Stimulated activated CD8-positive, alpha-beta memory T cell treated with anti-CD3 and anti-CD28 coated beads, Interleukin-15, amount 100 ng/mL, for 24 hours (primary cell): ENCODE measurements at regions not wholly inside any gene's neighbourhood (a gene's known extent, or its start where the extent isn't known, plus 50 kb on each side); places are given as distances from the start of the nearest gene placed in this dataset.
"Not testable (repeated sequence)": the region's sequence is repeated elsewhere in the genome, so short reads cannot be mapped to it uniquely, and the experiment has no call there.

Source experiments
- DNase-seq: peaks from one replicate; pipeline ENCODE4 v3.0.0-alpha.2; 2020; ENCODE audit warnings: low read depth

DNA sequence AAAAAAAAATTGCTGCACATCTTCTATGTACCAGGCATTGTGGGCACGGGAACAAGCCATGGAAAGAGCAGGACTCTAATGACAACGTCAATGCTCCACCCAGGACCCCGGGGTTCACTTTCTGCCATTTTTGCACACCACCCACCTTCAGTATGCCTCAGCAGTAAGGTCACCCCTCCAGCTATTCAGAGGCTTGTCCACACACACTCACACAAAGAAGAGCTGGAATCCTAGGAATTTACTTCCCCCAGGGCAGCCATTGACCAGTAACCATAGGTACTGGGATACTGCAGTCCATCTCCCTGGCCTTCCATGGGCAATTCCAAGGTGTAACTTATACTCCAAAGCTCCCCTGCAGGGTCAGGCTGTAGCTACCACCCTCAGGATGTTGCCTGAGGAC lies 170.8 kb downstream of the SUCLG1 start:
- no peak for DNase-seq

DNA sequence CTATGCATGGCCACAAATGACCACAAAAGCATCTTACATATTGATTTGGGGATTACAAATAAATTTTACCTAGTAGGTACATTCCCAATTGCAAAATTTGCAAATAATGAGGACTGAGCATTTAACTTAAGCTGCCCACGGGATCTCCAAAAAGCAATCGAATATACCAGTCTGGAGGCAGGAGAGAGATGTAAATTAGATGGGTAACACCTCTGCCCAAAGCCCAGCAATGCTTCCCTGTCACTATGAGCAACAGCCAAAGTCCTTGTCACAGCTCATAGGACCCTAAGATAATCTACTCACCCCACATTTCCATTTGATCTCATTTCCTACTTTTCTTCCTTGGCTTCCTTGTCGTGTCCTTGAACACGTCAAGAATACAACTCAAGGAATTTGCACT lies 172.2 kb downstream of the SUCLG1 start:
- no peak for DNase-seq

DNA sequence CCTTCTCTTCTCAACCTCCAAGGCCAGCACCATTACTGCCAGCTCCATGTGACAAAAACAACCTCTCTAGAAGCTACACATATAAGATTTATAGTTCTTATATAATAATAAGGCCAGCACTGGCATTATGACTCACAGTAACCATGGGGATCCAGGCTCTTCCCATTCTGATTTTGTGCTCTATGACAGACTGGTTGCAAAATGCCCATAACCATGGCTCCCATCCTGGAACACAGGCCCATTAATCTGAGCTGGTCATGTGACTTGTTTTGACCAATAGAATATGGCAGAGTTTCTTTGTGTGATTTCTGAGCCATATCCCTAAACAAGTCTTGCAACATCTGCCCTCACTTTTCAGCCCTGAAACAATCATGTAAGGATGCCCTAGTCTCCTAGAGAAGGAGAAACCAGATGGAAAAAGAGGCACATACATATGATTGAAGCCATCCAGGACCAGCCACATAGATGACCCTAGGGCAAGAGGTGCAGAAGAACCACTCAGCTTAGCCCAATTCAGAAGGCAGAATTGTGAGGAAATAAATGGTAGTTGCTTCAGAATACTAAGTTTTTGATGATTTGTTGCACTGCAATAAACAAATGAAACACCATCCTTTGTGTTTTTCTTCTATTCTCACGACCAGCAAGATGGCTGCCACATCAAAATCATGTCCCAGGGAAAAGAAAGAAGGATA lies 173.9 kb downstream of the SUCLG1 start:
- DNase-seq = no peak

DNA sequence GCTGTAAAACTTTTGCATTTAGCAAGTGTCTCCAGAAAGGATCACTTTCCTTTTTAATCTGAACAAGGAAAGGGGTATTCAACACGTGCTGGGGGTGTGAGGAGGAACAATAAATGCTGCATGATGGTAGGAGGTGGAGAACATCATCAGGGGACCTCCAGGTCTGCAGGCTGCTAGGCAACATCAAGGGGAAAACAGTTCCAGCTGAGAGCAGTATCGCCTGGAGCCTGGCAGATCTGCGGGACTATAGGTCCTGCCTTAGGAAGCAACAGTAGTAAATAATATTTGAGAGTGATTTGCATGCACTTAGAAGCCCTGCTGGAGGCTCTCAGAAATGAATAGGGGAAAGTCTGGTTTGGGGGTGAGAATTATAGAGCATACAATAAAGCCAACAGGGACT lies 175.6 kb downstream of the SUCLG1 start:
- DNase-seq = no peak

DNA sequence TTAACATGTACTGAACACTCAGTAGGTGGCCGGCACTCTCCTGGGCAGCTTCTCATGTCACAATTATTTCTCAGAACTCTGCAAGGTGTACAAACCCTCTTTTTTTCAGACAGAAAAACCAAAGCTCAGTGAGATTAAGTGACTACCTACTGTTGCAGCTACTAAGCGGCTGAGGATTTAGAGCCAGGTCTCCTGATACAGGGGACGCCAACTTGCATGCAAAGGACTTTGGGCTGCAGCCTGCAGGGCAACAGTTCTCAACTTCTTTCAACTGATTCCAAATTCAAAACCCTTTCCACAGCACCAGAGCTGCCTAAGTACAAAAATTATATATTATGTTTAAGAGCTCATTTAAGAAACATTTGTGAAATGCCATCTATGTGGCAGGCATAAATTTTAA lies 177.6 kb downstream of the SUCLG1 start:
- DNase-seq = no peak

DNA sequence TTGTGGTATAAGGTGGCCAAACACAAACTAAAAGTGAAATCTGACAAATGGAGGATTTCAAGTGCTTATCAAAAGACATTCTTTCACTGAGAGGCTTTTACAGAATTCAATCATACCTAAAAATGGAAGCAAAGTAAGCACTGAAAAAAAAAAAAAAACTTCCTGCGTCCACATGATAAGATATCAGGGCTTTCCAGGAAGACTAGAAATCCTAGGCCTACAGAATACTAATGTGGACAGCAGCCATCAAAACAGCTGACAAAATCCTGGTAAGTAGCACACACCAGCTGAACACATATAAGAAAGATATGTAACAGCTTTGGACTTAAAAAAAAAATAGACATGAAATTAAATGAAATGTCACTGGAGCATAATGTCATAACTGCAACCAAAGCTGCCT lies 178.2 kb downstream of the SUCLG1 start:
- no peak for DNase-seq

DNA sequence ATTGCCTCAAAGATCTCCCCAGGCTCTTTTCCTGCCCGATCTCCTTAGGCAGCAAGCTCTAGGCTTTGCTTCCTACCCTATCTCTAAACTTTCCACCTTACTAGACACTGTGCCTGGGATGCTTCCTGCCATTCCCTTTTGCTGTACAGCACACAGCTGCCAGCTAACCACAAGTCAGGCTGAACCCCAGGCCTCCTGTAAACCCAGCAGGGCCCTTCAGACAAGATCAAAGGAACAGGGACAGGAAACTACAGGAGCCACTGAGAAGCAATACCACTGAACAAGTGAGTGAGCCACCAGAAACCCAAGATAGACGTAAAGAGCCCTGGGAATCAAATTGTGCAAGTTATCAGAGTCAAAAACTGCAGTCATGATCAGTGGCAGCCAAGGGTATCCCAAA lies 180.7 kb downstream of the SUCLG1 start:
- DNase-seq = no peak

DNA sequence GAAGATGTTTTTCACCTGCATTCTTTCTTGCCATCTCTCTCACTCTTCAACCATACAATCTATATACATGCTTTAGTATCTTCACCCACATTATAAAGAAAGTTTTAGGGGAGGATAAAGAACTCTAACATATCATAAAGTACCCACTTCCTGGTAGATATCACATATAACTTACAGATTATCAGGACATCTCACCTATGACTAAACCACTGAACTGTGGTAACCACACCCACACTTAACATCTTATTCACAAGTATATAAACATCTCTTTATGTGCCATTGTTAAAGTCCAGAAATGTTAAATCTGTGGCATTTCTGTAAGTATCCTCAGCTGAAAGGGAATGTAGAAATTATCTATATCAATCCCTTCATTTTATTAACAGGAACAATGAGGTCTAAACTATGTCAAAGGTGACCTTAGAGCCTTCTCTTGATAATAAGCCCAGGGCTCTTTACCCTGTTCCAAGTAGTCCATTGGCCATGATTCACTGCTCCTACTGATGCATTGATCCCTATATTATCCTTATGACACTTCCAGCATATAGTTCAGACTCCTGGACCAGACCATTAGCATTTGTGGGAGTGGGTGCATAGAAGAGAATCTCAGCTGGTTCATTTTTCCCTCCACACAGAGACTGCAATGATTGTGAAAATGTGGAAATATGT lies 182.4 kb downstream of the SUCLG1 start:
- DNase-seq = no peak

DNA sequence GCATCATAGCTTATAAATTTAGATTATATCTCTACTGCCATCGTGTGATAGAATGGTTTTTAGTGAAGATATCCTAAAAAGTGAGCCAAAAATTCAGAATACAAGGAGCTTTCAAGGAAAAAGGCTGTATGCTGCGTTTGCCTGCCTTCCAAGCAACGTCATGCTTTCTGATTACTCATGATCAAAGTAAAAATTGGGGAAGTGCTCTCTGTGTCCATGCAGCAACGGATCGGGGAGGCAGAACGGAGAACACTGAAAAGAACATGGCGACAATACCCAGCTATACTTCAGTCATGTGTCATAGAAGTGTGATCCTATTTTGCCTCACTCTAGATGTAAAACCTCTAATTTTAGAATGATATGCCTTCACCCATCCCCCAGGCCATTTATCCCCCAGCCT lies 185.7 kb downstream of the SUCLG1 start:
- DNase-seq = no peak

DNA sequence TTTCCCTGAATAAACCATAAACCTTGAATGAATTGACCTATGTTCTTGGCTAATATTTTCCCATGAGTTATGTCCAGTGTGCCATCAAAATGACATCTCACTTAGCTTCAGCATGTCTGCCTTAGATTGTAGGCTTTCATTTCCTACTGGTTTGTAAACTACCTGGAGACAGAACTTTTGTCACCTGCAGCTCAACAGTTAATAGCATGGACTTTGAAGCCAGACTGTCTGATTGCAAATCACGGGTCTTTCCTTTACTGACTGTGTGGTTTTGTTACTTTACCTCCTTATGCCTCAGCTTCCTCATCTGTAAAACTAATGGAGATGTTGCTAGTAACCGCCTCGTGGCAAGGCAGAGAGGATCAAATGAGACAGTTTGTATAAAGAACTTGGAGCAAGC lies 187.1 kb downstream of the SUCLG1 start:
- no peak for DNase-seq

DNA sequence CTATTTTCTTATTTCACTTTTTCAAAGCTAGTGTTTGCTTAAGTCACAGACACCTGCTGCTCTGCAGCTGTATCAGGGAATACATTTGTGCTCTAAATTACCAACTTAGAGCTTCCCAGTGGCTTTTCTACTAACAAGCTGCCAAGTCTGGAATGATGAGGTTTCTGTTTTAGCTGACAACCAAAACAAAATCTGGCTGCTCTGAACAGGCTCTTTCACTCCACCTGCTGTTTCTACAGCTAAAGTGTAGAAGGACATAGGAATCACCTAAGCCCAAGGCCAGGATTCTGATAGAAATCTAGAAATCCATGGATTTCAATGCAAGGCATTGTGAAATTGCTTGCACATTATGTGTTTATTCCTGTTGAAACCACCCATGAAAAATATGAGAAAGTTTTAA lies 201.2 kb downstream of the SUCLG1 start:
- no peak for DNase-seq

DNA sequence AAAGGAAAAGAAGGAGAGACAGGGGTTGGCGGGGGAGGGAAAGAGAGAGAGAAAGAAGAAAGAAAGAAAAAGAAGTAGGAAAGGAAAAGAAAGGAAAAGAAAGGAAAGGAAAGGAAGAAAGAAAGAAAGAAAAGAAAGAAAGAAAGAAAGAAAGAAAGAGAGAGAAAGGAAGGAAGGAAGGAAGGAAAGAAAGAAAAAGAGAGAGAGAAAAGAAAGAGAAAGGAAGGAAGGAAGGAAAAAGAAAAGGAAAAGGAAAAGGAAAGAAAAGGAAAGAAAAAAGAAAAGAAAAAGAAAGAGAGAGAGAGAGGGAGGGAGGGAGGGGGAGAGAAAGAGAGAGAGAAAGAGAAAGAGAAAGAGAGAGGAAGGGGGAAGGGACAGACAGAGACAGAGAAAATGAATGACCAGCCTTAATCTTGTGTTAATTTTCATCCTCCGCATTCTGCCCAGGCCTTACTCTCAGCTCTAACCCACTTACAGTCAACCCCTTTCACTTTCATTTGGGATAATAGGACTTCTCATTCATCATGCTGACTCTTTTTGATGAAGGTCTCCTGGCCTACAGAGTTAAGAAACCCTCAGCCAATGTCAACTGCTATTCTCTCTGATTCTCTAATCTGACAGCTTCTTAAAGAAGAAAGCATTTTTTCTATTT lies 207.3 kb downstream of the SUCLG1 start:
- no peak for DNase-seq

DNA sequence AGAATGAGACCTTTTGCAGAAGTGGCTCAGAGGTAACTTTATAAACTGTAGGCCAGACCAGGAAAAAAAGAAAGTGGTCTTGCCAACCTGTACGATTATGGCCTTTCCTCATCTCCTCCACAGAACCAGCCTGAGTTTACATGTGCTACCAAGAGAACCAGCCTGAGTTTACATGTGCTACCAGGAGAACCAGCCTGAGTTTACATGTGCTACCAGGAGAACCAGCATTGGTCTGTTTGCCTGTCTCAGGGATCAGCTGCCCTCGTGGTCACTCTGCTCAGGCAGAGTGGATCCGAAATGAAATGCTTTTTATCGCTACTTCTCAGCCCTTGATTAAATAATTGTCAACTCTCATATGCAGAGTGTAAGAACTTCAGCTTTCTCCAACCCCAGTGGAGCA lies 209.9 kb downstream of the SUCLG1 start:
- no peak for DNase-seq

DNA sequence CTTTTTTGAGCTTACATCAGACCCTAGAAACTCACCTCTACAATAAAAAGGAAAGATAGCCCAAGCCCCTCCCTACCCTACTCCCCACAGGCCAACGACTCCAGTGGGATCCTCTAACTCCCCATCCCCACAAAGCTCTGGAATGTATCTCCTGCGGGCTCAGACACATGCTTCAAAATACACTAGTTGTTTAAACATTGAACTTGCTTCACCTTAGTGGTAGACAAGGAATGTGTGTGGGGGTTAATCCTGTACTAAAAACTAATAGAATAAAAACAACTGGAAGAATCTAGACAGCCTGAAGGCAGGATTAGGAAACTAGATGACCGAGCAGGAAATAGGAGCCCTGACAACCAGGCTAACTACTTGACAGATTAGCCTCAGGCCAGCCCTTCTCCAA lies 211.5 kb downstream of the SUCLG1 start:
- no peak for DNase-seq

DNA sequence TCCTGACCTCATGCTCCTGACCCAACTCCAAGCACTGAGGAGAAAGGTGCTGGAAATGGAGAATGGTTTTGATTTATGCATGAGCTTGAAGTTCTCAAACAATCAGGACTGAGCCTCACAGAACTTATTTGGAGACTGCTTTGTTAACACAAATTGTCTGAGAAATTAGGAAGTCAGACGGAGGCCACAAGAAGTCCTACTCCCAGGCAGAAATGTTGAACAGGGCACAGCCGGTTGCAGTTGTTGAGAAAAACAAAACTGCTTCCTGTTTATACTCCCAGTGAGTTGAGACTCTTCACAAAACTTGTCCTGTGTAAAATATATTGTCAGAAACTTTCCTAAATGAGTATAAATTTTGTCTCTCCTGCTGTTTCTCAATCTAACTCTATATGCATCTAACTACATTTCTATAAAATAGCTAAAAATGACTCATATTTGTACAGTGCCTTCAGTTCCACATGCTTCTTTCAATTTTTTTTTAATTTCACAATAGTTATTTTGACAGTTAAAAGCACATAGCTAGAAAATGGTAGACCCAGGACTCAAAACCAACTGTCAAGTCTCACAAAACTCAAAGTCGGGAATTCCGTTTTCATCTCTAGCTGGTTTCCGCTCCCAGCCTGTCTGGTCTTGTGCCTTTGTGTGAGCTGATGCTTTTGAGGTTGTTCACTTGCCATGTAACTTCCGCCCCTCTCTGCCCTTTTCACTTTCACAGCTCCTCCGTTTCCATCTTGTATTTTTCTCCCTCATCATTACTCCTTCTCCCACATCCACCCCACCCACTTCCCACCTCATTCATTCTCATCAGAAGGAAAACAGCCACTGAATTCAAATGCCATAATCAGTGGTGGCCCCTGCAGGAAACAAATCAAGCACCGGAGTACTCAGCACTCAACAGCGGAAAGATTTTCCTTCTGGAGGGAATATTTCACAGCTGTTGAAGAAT lies 215.0 kb downstream of the SUCLG1 start:
- no peak for DNase-seq

DNA sequence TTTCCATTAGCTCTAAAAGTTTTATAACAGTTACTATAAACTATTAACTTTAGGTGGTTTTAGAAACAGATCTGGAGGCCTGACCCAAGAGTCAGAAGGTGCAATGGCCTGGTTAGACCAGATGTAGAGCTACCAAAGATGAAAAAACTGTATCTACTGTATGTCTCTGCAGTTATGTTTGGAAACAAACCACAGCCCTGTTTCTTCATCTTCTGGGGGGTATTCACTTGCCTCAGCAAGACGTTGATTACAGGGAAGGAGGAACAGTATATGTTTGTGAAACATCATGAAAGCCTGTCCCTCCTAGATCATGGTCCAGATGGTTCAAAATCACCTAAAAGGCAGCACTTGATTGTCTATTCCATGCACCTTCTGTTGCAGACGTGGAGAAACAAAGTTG lies 220.2 kb downstream of the SUCLG1 start:
- DNase-seq = no peak

DNA sequence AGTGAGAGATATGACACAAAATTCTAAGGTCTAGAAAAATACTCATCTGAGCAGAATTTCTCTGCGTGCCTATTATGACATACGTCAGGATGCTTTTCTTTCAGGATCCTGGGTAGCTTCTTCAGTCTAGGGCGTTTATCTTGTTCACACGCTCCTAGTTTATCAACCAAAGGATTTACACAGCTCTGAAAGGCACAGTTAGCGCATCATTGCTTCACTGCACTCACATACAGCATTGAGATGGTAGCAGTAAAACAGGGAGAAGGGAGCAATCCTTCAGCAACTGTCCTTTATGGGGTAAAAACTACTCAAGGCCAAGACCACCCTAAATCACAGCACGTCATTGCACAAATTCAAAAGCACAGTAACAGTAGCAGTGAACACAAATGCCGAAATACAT lies 222.8 kb downstream of the SUCLG1 start:
- no peak for DNase-seq

DNA sequence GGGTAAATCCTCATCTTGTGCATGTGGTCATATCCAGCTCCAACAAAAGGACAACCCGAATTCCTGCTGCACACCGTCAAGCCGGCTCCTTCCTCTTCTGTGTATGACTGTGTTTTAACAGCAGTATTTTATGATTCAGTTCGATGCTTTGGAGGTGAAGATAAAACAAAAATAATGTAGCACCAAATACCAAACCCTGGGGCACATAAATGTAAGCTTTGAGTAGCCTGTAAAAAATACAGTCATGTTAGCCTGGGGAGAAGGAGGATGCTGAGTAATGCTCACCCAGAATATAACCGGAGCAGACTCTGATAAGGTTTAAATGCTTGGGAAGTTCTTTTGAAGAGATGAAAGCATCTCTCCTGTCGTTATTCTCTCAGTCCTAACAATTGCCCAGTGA lies 225.0 kb downstream of the SUCLG1 start:
- no peak for DNase-seq

DNA sequence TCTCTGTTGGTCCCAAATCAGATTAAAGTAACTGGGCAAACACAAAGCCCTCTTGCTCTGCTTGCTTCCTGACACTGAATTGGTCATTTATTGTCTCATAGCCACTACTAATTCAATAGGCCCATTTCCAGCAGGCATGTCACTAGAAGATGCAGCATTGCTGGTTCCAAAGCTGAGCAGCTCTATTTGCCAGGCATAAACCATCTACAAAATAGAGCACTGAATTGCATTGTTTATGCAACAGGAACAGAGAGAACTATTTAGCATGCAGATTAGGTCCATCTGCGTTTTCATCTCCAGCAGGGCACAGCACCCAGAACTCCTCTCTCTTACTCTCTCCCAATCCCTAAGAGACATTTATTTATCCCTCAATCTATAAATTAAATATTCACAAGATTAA lies 227.6 kb downstream of the SUCLG1 start:
- DNase-seq = no peak

DNA sequence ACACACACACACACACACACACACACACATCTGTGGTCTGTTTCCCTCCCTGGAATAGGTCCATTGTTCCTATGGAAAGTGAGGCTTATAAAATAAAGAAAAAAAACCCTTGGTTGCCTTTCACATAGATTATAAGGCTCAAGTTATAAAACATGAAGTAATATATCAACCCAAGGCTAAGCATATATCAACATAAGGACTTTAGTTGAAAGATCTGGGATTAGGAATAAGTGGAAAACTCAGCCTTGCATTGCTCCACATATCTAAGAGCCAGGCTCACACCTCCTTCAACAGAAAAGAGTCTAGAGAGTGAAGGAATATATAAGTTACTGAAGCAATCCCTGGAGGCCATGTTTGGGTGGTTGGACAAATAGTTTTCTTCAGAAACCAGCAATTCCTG lies 235.0 kb downstream of the SUCLG1 start:
- DNase-seq = no peak

DNA sequence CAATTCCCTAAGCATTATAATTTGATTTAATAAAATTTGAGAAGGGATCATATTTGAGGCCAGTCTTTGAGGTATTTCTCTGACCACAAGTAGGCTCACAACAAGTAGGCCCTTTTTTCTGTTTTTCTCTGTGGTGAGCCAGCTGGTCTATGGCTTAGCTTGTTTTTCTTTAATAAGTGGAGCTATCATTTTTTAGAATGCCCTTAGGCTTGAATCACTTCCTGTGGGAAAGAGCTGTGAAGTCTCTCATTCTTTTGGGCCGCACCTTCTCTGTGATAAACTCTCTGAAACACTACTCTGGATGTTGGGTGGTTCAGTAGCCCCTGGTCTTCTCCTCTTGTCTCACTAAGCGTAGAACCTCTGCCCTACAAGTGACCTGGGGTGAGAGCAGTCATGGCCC lies 235.9 kb downstream of the SUCLG1 start:
- no peak for DNase-seq

DNA sequence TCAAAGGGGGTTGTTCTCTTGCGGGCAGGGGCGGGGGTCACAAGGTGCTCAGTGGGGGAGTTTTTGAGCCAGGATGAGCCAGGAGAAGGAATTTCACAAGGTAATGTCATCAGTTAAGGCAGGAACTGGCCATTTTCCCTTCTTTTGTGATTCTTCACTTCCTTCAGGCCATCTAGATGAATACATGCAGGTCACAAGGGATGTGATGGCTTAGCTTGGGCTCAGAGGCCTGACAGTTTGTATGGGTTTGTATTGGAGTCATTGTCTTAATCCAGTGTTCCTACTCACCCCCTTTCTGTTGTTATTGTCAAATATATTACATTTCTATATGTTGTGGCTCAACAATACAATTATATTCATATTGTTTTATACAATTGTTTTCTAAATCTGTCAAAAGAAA lies 238.0 kb downstream of the SUCLG1 start:
- not testable (repeated sequence) for DNase-seq

DNA sequence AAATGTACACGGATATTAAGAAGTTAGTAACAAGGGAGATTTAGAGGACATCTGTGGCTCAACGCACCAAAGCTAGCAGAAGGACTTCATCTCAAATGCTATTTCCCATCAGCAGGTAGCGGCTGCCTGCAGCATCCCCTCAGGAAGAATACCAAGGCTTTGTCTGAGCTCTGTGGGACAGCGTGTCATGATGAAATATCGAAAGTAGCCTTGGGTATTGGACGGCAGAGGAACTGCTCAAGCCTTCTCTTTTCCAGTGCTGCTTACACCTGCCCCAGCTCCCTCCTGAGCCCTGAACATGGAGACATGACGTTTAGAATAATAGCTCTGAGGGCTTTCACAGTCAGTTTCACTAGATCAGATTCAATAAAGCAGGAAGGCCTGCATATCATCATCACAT lies 241.6 kb downstream of the SUCLG1 start:
- DNase-seq = no peak
